NCI-H748 (cell line): ENCODE measurements at regions not wholly inside any gene's neighbourhood (a gene's known extent, or its start where the extent isn't known, plus 50 kb on each side); places are given as distances from the start of the nearest gene placed in this dataset.

Experiments used
- DNase-seq: peaks from one replicate; lab custom pipeline; 2025; ENCODE audit not compliant: unreplicated experiment; lab: John Stamatoyannopoulos, UW

DNA sequence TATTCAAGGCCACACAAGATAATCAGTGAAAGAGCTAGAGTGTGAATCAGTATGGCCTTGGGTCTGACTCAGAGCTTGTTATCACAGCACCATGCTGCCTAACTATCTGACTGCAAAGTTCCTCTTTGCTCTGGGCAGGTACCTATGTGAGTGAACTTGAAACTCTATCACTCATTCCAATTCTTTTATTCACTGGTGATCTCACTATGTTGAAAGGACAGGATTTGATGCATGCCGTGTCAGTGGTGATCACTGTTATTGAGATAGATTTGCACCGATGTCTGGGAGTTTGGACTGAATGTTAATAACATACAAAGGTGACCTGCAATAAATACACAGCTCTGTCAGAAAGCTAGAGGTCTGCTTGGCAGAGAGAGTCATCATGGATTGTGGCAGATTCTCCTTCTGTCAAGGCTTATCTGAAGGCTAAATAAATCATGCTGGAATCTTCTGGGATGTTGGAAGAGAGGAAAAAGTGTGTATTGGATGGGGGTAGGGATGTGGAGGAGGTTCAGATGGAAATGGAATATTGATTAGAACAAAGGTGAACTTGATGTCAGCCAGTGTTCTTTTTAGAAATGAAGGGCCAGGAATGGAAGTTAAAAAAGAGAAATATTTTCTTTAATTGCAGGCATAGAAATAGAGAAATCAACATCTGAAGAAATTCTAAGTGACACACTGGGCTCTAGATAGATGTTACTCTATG is 91.8 kb upstream of the TNC start:
- DNase-seq: no peak

DNA sequence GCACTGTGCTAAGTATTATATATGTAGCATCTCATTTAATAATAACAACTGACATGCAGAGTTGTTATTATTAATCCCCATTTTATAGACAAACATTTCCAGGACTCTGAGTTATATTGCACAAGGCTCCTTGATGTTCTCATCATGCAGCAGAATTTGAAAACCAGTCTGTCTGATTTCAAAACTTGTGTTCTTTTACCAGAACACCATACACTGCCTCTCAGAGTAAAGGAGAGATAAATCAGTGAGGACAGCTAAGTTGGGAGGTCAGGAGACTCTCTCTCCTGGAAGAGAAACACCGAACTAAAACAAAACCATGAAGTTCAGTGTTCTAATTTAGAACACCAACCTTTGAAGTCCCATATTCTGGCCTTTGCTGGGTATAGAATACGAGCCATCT is 92.7 kb upstream of the TNC start:
- DNase-seq: no peak

DNA sequence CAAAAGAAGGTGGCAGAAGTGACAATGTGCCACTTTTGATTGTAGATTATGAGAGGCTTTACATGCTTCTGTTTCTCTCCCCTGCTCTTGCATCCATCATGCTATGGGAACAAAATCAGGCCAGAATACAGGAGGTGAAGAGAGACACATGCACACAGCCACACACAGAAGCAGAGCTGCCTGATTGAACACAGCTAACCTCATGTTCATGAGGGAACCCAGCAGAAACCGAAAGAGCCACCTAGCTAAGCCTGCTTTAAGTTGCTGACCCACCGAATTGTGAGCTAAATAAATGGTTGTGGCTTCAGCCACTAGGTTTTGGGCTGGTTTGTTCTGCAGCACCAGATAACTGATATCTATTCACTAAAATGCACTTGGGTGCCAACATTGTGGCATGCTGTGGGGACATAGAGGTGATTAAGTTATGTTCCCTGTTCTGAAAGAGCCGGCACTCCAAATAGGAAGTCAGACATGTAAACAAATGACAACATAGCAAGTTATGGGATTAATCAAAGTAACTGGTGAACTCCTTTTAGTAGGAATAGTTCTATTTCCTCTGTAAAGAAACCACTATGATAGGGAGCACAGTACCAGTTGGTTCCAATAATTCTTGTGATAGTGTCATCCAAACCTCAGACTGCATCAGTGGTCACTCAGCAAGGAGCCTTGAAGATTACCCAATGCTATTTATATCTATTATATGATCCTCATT is 93.6 kb upstream of the TNC start:
- DNase-seq: no peak

- DNase-seq: no peak
These were observed 94.2 kb upstream of the TNC start for GRCh38 chr9:115212125-115212605.

- no peak for DNase-seq
These were observed 94.9 kb upstream of the TNC start for GRCh38 chr9:115212832-115213231.

GRCh38 chr9:115213818-115214334 is 95.9 kb upstream of the TNC start:
- peak; percentile 46 for DNase-seq

DNA sequence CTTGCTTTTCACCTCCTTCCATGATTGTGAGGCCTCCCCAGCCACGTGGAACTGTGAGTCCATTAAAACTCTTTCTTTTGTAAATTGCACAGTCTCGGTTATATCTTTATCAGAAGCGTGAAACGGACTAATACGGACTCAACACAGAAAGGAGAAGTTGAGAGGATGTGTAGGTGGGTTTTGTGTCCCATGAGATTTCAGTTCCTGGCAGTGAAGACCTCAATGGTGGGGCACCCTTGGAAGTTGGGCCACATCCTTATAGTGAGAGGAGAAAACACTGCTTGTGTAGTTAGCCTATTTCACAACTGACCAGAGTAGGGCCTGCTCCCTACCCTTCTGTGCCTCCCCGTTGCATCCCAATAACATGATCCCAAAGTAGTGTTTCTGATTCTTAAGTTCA is 98.9 kb upstream of the TNC start:
- no peak for DNase-seq

- DNase-seq: peak; percentile 87
These were observed 102.5 kb upstream of the TNC start for GRCh38 chr9:115220319-115221005.

- no peak for DNase-seq
These were observed 105.5 kb upstream of the TNC start for GRCh38 chr9:115223471-115223870.

- DNase-seq: no peak
These were observed 107.6 kb upstream of the TNC start for GRCh38 chr9:115225459-115226116.

DNA sequence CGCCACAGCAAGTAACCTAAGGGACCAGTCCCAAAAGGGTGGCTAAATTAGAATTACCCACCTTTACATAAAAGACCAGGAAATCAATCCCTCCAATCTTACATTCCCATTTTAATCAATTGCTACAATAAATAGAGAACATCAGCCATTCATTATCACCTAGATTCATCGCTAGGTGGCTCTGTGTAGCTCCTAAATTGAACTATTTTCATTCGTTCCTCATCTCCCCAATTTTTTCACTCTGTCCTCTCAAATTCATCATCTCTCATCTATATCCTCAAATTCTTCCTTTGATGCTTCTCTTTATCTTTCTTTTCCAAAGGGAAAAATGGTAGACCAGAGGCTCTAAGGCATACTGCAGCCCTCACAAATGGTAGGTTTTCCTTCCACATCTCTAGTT is 108.2 kb upstream of the TNC start:
- no peak for DNase-seq

DNA sequence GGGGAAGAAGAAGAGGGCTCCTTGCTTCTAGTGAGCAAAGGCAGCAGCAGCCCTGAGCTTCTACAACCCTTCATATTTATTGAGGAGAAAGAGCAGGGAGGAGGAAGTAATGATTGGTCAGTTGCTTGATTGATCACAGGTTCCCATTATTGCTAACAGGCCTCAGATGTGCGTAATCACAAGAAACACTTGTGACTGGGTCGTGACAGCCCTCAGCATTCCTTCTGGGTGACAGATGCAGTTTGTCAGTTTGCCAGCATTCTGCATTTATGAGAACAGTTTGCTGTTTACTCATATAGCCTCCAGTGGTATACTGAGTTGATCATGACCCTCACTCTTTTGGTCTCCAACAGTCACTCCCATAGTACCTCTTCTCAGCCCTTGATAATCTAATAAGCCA is 111.5 kb upstream of the TNC start:
- no peak for DNase-seq

DNA sequence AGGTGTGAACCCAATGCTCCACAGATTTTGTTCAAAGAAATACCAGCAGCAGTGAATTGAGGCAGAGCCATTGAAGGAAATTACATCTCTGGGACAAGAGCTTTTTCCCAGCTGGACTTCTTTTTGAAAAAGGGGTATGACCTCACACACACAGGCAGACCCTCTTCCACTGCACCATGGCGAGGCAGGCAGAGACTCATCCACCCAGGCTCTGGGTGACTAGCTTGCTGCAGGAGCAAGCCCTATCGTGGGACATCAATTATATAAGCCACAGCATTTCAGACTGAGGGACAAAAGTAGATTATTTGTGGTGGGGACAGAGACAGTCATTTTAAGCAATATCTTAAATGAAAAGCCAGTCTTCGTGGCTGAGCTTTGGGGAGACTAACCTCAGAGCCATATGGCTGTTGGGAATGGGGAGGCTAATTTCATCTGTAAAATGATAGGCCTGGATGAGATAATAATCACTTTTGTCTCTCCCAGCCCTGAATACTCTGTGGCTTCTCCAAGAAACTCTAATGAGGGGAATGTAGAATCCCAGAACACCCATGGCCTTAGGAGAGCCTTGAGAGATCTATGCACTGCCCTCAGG is 113.1 kb upstream of the TNC start:
- DNase-seq: no peak

DNA sequence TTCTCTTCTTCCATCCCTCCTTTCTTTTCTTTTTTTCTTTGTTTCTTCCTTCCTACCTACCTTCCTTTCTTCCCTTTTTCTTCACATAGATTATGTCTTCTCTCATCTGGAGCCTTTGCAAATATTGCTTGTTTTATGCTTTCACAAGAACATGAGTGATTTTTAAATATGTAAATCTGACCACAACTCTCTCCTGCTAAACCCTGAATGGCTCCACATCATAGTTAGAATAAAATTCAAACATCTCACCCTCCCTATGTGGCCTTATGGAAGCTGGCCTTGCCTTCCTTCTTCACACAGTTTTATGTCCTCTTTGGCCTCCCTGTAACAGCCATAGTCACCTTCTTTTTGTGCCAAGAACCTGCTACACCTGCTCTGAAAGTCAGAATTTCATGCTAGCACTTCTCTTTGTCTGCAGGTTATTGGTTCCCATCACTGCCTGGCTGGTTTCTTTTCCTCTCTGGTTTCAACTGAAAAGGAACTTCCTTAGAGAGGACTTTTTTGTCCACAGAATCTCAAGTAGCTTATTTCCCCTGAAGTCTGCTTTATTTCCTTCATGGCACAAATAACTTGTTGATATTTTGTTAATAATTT is 114.3 kb upstream of the TNC start:
- DNase-seq: peak; percentile 15

DNA sequence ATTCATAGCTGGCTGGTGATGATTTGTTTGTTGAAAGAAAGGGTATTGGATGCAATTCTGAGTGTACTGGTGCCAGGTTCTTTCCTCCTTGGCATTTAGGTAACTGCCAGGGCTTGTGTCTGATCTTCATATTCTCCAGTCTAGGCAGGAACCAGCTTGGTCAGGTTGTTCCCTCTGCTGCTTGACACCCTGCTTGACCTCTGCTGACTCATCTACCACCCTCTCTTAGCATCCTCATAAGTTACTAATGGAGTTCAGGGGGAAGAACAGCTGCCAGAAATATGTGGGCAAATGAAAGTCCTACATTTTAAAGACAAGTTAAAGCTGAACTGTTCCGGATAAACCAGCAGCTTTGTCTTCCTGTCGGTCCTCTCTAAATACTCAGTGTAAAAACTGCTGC is 116.1 kb upstream of the TNC start:
- DNase-seq: no peak

DNA sequence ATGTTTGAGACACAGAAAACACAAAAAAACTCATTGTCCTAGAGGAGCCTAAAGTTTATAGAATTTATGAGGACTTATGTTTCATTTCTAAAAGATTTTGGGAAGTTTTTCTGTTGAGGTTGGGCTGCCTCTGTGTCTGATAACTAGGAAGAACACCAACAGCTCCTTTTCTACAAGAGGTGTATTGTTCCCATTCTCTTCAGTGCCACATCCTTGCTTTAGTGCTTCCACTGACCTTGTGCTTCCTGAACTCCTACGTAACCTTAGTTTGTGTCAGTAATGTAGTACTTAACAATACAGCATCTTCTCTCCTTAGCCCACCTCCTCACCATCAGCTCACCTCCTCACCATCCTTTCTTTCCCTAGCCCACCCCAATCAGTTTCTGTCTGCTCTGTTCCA is 117.3 kb upstream of the TNC start:
- DNase-seq: no peak

DNA sequence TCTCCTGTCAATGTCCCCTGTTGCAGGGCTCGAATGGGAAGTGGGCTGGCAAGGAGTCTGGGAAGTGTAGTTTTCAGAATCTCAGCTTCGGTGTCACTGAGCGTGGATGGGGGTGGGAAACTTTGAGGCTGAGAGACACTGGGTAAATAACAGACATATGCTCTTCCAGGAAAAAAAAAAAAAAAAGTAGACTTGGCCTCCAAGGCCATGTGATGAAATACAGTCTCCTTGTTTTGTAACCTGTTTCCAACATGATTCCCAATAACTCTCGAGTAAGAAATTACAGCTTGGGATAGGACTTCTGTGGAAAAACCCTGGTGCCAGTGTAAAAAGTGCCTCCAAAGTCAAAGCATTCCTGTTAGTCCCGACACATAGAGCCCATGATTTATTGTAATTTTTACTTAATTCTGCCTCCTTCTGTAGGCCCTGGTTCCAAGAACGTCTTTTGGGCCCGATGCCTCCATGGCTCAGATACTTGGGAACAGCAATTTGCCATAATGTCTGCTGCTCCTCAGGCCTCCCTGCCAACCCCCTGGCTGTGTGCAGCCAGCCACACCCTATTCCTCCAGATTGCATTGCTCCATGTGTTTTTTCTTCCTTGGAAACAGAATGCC is 119.5 kb upstream of the TNC start:
- DNase-seq: no peak

- DNase-seq: no peak
These were observed 122.7 kb upstream of the TNC start for GRCh38 chr9:115240676-115241075.

DNA sequence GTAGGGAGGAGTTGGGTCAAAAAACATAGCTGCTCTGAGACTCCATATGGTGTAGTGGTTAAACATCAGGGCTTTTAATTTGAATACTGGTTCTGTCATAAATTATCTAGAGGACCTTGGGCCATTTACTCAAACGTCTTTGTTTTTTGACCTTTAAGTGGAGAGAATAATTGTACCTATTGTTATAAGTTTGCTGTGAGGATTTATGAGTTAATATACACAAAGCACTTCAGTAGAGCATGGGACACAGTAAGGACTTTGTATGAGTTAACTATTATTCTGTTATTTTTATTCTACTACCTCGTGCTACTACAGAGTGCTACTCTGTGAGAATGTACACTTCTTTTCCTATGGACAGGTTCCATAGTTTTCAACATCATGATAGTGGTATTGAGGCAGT is 123.7 kb upstream of the TNC start:
- DNase-seq: no peak

- no peak for DNase-seq
These were observed 131.5 kb upstream of the TNC start for GRCh38 chr9:115249488-115249887.
